Keratinocyte (primary cell): ENCODE measurements at regions not wholly inside any gene's neighbourhood (a gene's known extent, or its start where the extent isn't known, plus 50 kb on each side); places are given as distances from the start of the nearest gene placed in this dataset.

Experiments
- CTCF ChIP-seq, 3 experiments: IDR thresholded peaks in 1 of 3; conservative IDR thresholded peaks in 1 of 3; optimal IDR thresholded peaks in 1 of 3; 2 replicates in 2 of 3; 3 replicates in 1 of 3; pipeline versions ENCODE3 to v1.5.1; 2011; ENCODE audit warnings: low read length in 3 of 3, mild to moderate bottlenecking in 3 of 3, moderate library complexity in 2 of 3, control low read depth in 1 of 3, inconsistent platforms in 1 of 3; ENCODE audit not compliant: insufficient read depth in 2 of 3; ENCODE audit errors: extremely low read depth in 1 of 3
- EZH2 ChIP-seq: IDR thresholded peaks from one replicate; pipeline ENCODE4 v1.6.1; 2012; ENCODE audit warnings: inconsistent platforms, mild to moderate bottlenecking, low read length, moderate library complexity

DNA sequence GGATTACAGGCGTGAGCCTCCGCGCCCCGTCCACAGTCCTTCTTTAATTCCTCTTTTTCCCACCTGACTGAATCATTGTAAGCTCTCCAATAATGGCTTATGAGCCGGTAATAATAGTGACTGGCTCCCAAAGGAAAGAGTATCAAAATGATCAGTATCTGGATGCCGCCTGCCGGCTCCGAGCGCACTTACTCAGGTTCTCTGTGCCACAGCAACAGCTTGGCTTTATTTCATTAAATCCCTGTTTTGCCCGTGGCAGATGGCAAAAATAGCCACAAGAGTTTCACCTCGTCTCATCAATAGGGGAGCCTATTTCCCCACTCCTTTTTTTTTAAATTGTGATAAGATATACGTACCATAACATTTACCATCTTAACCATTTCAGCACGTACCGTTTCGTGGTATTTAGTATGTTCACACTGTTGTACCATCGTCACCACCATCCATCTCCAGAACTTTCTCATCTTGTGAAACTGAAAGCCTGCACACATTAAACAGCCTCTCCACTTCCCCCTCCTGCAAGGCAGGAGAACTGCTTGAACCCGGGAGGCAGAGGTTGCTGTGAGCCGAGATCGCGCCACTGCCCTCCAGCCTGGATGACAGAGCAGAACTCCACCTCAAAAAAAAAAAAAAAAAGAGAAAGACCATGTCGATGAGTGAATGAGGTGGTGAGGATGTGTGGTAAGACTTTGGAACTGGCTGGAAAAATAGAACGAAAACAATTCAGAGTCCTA is 80.7 kb upstream of the DLG1 start:
- no peak for TF ChIP-seq CTCF (optimal IDR thresholded peaks at IDR 0.05 in 1 of 3, IDR thresholded peaks at IDR 0.05 in 1 of 3, conservative IDR thresholded peaks at IDR 0.05 in 1 of 3; ENCODE audit: extremely low read depth in 1 of 3, insufficient read depth in 2 of 3, low read length in 3 of 3)
- no peak for TF ChIP-seq EZH2
